Fibroblast of villous mesenchyme (primary cell): ENCODE measurements at regions not wholly inside any gene's neighbourhood (a gene's known extent, or its start where the extent isn't known, plus 50 kb on each side); places are given as distances from the start of the nearest gene placed in this dataset.
"Not testable (repeated sequence)": the region's sequence is repeated elsewhere in the genome, so short reads cannot be mapped to it uniquely, and the experiment has no call there.

Source experiments
- DNase-seq: peaks from one replicate; pipeline ENCODE4 v3.0.0-alpha.2; 2010; ENCODE audit warnings: low read depth
- H3K4me3 ChIP-seq: 2 replicates; pipeline ENCODE4 v1.5.1; 2011; ENCODE audit warnings: low read depth, mild to moderate bottlenecking, low read length
- CTCF ChIP-seq: IDR thresholded peaks from 2 replicates; pipeline ENCODE4 v1.5.1; 2012; ENCODE audit warnings: low read depth, mild to moderate bottlenecking, low read length; ENCODE audit not compliant: insufficient read depth

- no peak for TF ChIP-seq CTCF
- peak; percentile 0 for DNase-seq
- H3K4me3 ChIP-seq: no peak overlapping the region
These were observed 725.2 kb upstream of the SLITRK1 start for GRCh38 chr13:84607261-84608013.

- TF ChIP-seq CTCF: no peak
- DNase-seq: no peak
- no peak overlapping the region for H3K4me3 ChIP-seq
These were observed 724.3 kb upstream of the SLITRK1 start for GRCh38 chr13:84606616-84607015.

GRCh38 chr13:84605927-84606326 lies 723.7 kb upstream of the SLITRK1 start:
- no peak for TF ChIP-seq CTCF
- no peak for DNase-seq
- no peak overlapping the region for H3K4me3 ChIP-seq

GRCh38 chr13:84591444-84591843 lies 709.2 kb upstream of the SLITRK1 start:
- TF ChIP-seq CTCF: no peak
- DNase-seq: no peak
- no peak overlapping the region for H3K4me3 ChIP-seq

GRCh38 chr13:84590663-84591062 lies 708.4 kb upstream of the SLITRK1 start:
- TF ChIP-seq CTCF: no peak
- no peak overlapping the region for H3K4me3 ChIP-seq
- no peak for DNase-seq

GRCh38 chr13:84588023-84588422 lies 705.7 kb upstream of the SLITRK1 start:
- H3K4me3 ChIP-seq: no peak overlapping the region
- no peak for DNase-seq
- TF ChIP-seq CTCF: no peak

- H3K4me3 ChIP-seq, DNase-seq: not testable (repeated sequence)
These were observed 697.6 kb upstream of the SLITRK1 start for GRCh38 chr13:84579901-84580300.
